DND-41 (cell line): ENCODE measurements at regions not wholly inside any gene's neighbourhood (a gene's known extent, or its start where the extent isn't known, plus 50 kb on each side); places are given as distances from the start of the nearest gene placed in this dataset.

Experiments
- ATAC-seq: fragments of 200-7000 bp; cut with Tn5 transposase; 3 replicates; pipeline ENCODE4 v1.9.1; 2021; ENCODE audit warnings: low read depth; ENCODE audit not compliant: insufficient read depth
- DNase-seq: peaks from one replicate; pipeline ENCODE4 v3.0.0-alpha.2; 2020
- H2AFZ ChIP-seq: 2 replicates; pipeline ENCODE4 v1.6.0; 2012; ENCODE audit warnings: low read depth, low read length
- H3K27ac ChIP-seq: 2 replicates; pipeline ENCODE4 v1.5.1; 2012; ENCODE audit warnings: low read length, inconsistent platforms
- H3K27me3 ChIP-seq: fragments of 200-600 bp; sonication (generic); 2 replicates; pipeline ENCODE4 v1.6.0; 2012; ENCODE audit warnings: low read length, mild to moderate bottlenecking, inconsistent platforms; ENCODE audit not compliant: insufficient read depth, poor library complexity
- H3K36me3 ChIP-seq: 2 replicates; pipeline ENCODE4 v1.5.1; 2012; ENCODE audit warnings: low read length, inconsistent platforms; ENCODE audit not compliant: insufficient read depth
- H3K4me1 ChIP-seq: 2 replicates; pipeline ENCODE4 v1.5.1; 2012; ENCODE audit warnings: mild to moderate bottlenecking, low read length; ENCODE audit not compliant: insufficient read depth
- H3K4me2 ChIP-seq: 2 replicates; pipeline ENCODE4 v1.6.0; 2012; ENCODE audit warnings: mild to moderate bottlenecking, moderate library complexity, low read length, inconsistent platforms; ENCODE audit not compliant: insufficient read depth
- H3K4me3 ChIP-seq, 2 experiments: fragments of 200-600 bp in 1 of 2; shearing (Covaris generic) in 1 of 2; 2 replicates each; pipeline ENCODE4 v1.5.1; 2012 to 2016; ENCODE audit warnings: inconsistent platforms in 2 of 2, low read length in 2 of 2, mild to moderate bottlenecking in 2 of 2, low read depth in 1 of 2, moderate library complexity in 1 of 2
- H3K79me2 ChIP-seq: 2 replicates; pipeline ENCODE4 v1.6.0; 2012; ENCODE audit warnings: low read length, inconsistent platforms; ENCODE audit not compliant: insufficient read depth
- H3K9ac ChIP-seq: 2 replicates; pipeline ENCODE4 v1.6.0; 2012; ENCODE audit warnings: low read depth, mild to moderate bottlenecking, inconsistent platforms, low read length, moderate library complexity
- H3K9me3 ChIP-seq: 2 replicates; pipeline ENCODE4 v1.5.1; 2012; ENCODE audit warnings: low read length, moderate library complexity, mild to moderate bottlenecking, inconsistent platforms; ENCODE audit not compliant: insufficient read depth, severe bottlenecking
- H4K20me1 ChIP-seq: 2 replicates; pipeline ENCODE4 v1.6.0; 2012; ENCODE audit warnings: low read length; ENCODE audit not compliant: insufficient read depth
- CTCF ChIP-seq: IDR thresholded peaks from 2 replicates; pipeline ENCODE4 v1.5.1; 2012; ENCODE audit warnings: borderline replicate concordance, low read length, moderate library complexity, mild to moderate bottlenecking; ENCODE audit not compliant: poor library complexity, severe bottlenecking; ENCODE audit errors: extremely low read depth
- EZH2 ChIP-seq: IDR thresholded peaks from 3 replicates; pipeline ENCODE4 v1.6.1; 2012; ENCODE audit warnings: borderline replicate concordance, low read depth, mild to moderate bottlenecking, moderate library complexity, low read length, inconsistent platforms; ENCODE audit not compliant: severe bottlenecking

GRCh38 chr2:40507432-40507831 is 55.5 kb upstream of the SLC8A1 start:
- H3K9ac ChIP-seq, result no peak overlapping the region
- ATAC-seq (no peak), DNase-seq (no peak)
- H3K79me2 ChIP-seq, result no peaks in the 10 kb centered on the region
- H3K27me3 ChIP-seq, result no peaks in the 10 kb centered on the region
- no peaks in the 10 kb centered on the region for H3K36me3 ChIP-seq
- no peak overlapping the region for H3K4me3 ChIP-seq
- no peak overlapping the region for H3K27ac ChIP-seq
- H3K9me3 ChIP-seq, result no peaks in the 10 kb centered on the region
- no peaks in the 10 kb centered on the region for H4K20me1 ChIP-seq
- TF ChIP-seq CTCF, result no peak
- TF ChIP-seq EZH2, result no peak
- no peak overlapping the region for H3K4me2 ChIP-seq
- H2AFZ ChIP-seq, result no peak overlapping the region
- H3K4me1 ChIP-seq, result no peaks in the 10 kb centered on the region

- no peak overlapping the region for H3K9ac ChIP-seq
- H3K27ac ChIP-seq, result no peak overlapping the region
- no peak overlapping the region for H3K4me2 ChIP-seq
- H2AFZ ChIP-seq, result no peak overlapping the region
- no peak for DNase-seq
- H3K4me3 ChIP-seq, result no peak overlapping the region
- H3K36me3 ChIP-seq, result no peaks in the 10 kb centered on the region
- H3K79me2 ChIP-seq, result no peaks in the 10 kb centered on the region
- H3K4me1 ChIP-seq, result no peaks in the 10 kb centered on the region
- H3K9me3 ChIP-seq, result no peaks in the 10 kb centered on the region
- H3K27me3 ChIP-seq, result no peaks in the 10 kb centered on the region
- ATAC-seq, result no peak
- H4K20me1 ChIP-seq, result no peaks in the 10 kb centered on the region
- TF ChIP-seq CTCF, result no peak
- TF ChIP-seq EZH2, result no peak
These were observed 58.4 kb upstream of the SLC8A1 start for GRCh38 chr2:40510304-40510703.

- H3K36me3 ChIP-seq, result no peaks in the 10 kb centered on the region
- TF ChIP-seq EZH2, result no peak
- TF ChIP-seq CTCF, result no peak
- no peak overlapping the region for H3K9ac ChIP-seq
- H2AFZ ChIP-seq, result 0 out of 2 replicates have a peak overlapping the region, but pooled peaks have one; percentile 1
- H3K4me1 ChIP-seq, result no peaks in the 10 kb centered on the region
- no peak for DNase-seq
- no peak overlapping the region for H3K4me3 ChIP-seq
- H3K27me3 ChIP-seq, result no peaks in the 10 kb centered on the region
- no peak overlapping the region for H3K27ac ChIP-seq
- H3K4me2 ChIP-seq, result no peak overlapping the region
- ATAC-seq, result no peak
- H3K9me3 ChIP-seq, result no peaks in the 10 kb centered on the region
- H3K79me2 ChIP-seq, result no peaks in the 10 kb centered on the region
- H4K20me1 ChIP-seq, result no peaks in the 10 kb centered on the region
These were observed 59.8 kb upstream of the SLC8A1 start for GRCh38 chr2:40511661-40512213.

GRCh38 chr2:40512256-40512655 is 60.4 kb upstream of the SLC8A1 start:
- no peaks in the 10 kb centered on the region for H3K79me2 ChIP-seq
- H3K4me2 ChIP-seq, result no peak overlapping the region
- H4K20me1 ChIP-seq, result no peaks in the 10 kb centered on the region
- H3K9me3 ChIP-seq, result no peaks in the 10 kb centered on the region
- no peak for ATAC-seq
- no peak overlapping the region for H3K4me3 ChIP-seq
- H2AFZ ChIP-seq, result no peak overlapping the region
- H3K9ac ChIP-seq, result no peak overlapping the region
- no peaks in the 10 kb centered on the region for H3K36me3 ChIP-seq
- no peaks in the 10 kb centered on the region for H3K27me3 ChIP-seq
- no peak for TF ChIP-seq CTCF
- no peak for TF ChIP-seq EZH2
- no peak for DNase-seq
- no peaks in the 10 kb centered on the region for H3K4me1 ChIP-seq
- no peak overlapping the region for H3K27ac ChIP-seq
